Keratinocyte (primary cell): ENCODE measurements at regions not wholly inside any gene's neighbourhood (a gene's known extent, or its start where the extent isn't known, plus 50 kb on each side); places are given as distances from the start of the nearest gene placed in this dataset.

Source experiments
- DNase-seq: peaks from one replicate; pipeline ENCODE4 v3.0.0-alpha.2; 2011; ENCODE audit warnings: low read depth, missing footprints, low spot score
- FAIRE-seq: peaks from 2 replicates; lab custom pipeline; 2011; peaks lifted over from hg19 to GRCh38; lab: Jason Lieb, UNC
- H2AFZ ChIP-seq: 2 replicates; pipeline ENCODE4 v1.6.0; 2012; ENCODE audit warnings: low read length, control low read depth, inconsistent platforms; ENCODE audit not compliant: control insufficient read depth
- H3K27ac ChIP-seq: 2 replicates; pipeline ENCODE4 v1.5.1; 2011; ENCODE audit warnings: low read length; ENCODE audit not compliant: control insufficient read depth, insufficient read depth
- H3K27me3 ChIP-seq: 3 replicates; pipeline ENCODE4 v1.6.0; 2011; ENCODE audit warnings: low read length; ENCODE audit not compliant: control insufficient read depth, insufficient read depth; ENCODE audit errors: extremely low read depth
- H3K36me3 ChIP-seq, 2 experiments: 2 replicates in 1 of 2; 3 replicates in 1 of 2; pipeline ENCODE4 v1.5.1; 2011; ENCODE audit warnings: low read length in 2 of 2, mild to moderate bottlenecking in 1 of 2; ENCODE audit not compliant: control insufficient read depth in 2 of 2, insufficient read depth in 2 of 2; ENCODE audit errors: extremely low read depth in 1 of 2
- H3K4me1 ChIP-seq: 3 replicates; pipeline ENCODE4 v1.5.1; 2011; ENCODE audit warnings: low read length; ENCODE audit not compliant: control insufficient read depth, insufficient read depth; ENCODE audit errors: extremely low read depth
- H3K4me2 ChIP-seq: 3 replicates; pipeline ENCODE4 v1.6.0; 2011; ENCODE audit warnings: low read depth, low read length; ENCODE audit not compliant: control insufficient read depth, insufficient read depth; ENCODE audit errors: extremely low read depth
- H3K4me3 ChIP-seq, 3 experiments: fragments of 200-600 bp in 1 of 3; sonication (generic) in 1 of 3; 2 replicates in 2 of 3; 3 replicates in 1 of 3; pipeline ENCODE4 v1.5.1; 2011 to 2016; ENCODE audit warnings: low read length in 3 of 3, mild to moderate bottlenecking in 3 of 3, control low read depth in 2 of 3, inconsistent platforms in 1 of 3, low read depth in 1 of 3, mixed read lengths in 1 of 3, mixed run types in 1 of 3, moderate library complexity in 1 of 3; ENCODE audit not compliant: control insufficient read depth in 2 of 3, insufficient read depth in 2 of 3; ENCODE audit errors: extremely low read depth in 1 of 3
- H3K79me2 ChIP-seq: 2 replicates; pipeline ENCODE4 v1.6.0; 2012; ENCODE audit warnings: low read length; ENCODE audit not compliant: control insufficient read depth, insufficient read depth
- H3K9ac ChIP-seq: 3 replicates; pipeline ENCODE4 v1.6.0; 2011; ENCODE audit warnings: low read length; ENCODE audit not compliant: control insufficient read depth, insufficient read depth; ENCODE audit errors: extremely low read depth
- H3K9me1 ChIP-seq: 3 replicates; pipeline ENCODE4 v1.6.0; 2011; ENCODE audit warnings: low read length; ENCODE audit not compliant: control insufficient read depth, insufficient read depth; ENCODE audit errors: extremely low read depth
- H3K9me3 ChIP-seq: 2 replicates; pipeline ENCODE4 v1.5.1; 2012; ENCODE audit warnings: low read depth, low read length; ENCODE audit not compliant: control insufficient read depth
- H4K20me1 ChIP-seq: 3 replicates; pipeline ENCODE4 v1.6.0; 2011; ENCODE audit warnings: low read length; ENCODE audit not compliant: control insufficient read depth, insufficient read depth; ENCODE audit errors: extremely low read depth
- CTCF ChIP-seq, 3 experiments: IDR thresholded peaks in 1 of 3; conservative IDR thresholded peaks in 1 of 3; optimal IDR thresholded peaks in 1 of 3; 2 replicates in 2 of 3; 3 replicates in 1 of 3; pipeline versions ENCODE3 to v1.5.1; 2011; ENCODE audit warnings: low read length in 3 of 3, mild to moderate bottlenecking in 3 of 3, moderate library complexity in 2 of 3, control low read depth in 1 of 3, inconsistent platforms in 1 of 3; ENCODE audit not compliant: insufficient read depth in 2 of 3; ENCODE audit errors: extremely low read depth in 1 of 3
- EZH2 ChIP-seq: IDR thresholded peaks from one replicate; pipeline ENCODE4 v1.6.1; 2012; ENCODE audit warnings: inconsistent platforms, mild to moderate bottlenecking, low read length, moderate library complexity
- dilution Hi-C: fragments of 300-500 bp; cut with MboI; formaldehyde crosslinking; loops from one replicate; pipeline ENCODE4 v1.7.0; 2020; ENCODE audit warnings: low sequenced_read_pairs; ENCODE audit not compliant: extremely low pct_ligation_motif_present

DNA sequence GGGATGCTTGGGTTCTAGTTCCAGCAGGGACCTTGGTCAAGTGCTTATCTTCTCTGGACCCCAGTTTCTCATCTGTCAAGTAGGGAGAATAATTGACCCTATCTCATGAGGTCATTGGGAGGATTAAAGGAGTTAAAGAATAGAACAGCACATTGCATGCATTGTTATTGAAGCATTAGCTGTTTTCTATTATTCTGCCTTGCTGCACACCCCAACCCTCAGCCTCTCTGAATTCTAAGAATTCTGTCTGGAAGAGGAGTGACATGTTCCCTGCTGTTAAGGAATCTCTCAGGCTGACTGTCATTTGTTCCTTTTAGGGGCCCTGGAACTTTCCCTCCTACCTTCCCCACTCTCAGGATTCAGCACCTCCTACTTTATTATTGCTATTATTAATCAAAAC lies 73.9 kb downstream of the NENF start:
- peaks cover under 1% of the 10 kb centered on the region for H3K27me3 ChIP-seq
- no peaks in the 10 kb centered on the region for H3K79me2 ChIP-seq
- no peak overlapping the region for H3K27ac ChIP-seq
- no peak overlapping the region for H3K9ac ChIP-seq
- H3K9me3 ChIP-seq: no peaks in the 10 kb centered on the region
- no peak overlapping the region for H3K4me2 ChIP-seq
- no peak for TF ChIP-seq EZH2
- no peak for TF ChIP-seq CTCF (optimal IDR thresholded peaks at IDR 0.05 in 1 of 3, IDR thresholded peaks at IDR 0.05 in 1 of 3, conservative IDR thresholded peaks at IDR 0.05 in 1 of 3; ENCODE audit: extremely low read depth in 1 of 3, insufficient read depth in 2 of 3, low read length in 3 of 3)
- no peaks in the 10 kb centered on the region for H3K36me3 ChIP-seq
- no peaks in the 10 kb centered on the region for H3K9me1 ChIP-seq
- H3K4me1 ChIP-seq: peaks cover 7% of the 10 kb centered on the region
- no peak overlapping the region for H2AFZ ChIP-seq
- DNase-seq: no peak
- no peaks in the 10 kb centered on the region for H4K20me1 ChIP-seq
- dilution Hi-C loops: no loop called here
- H3K4me3 ChIP-seq: no peak overlapping the region
- FAIRE-seq: no peak

DNA sequence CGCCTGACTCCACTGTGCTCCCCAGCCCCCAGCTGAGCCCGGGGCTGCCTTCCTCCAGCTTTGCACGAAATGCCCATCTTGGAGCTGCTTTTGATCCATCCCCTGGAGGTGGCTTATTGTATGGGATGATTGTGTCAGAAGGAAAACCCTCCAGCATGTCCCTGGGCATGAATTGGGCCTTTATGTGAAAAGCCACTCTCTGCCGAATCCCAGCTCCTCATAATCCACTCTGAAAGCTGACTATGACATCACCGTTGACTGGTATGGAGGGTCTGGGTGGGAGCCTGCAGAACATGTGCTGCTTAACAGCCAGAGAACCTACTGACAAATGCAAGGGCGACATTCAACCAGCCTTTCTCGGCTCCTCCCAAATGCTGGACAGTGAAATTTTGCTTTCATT lies 74.6 kb downstream of the NENF start:
- TF ChIP-seq EZH2 (no peak), CTCF (optimal IDR thresholded peaks at IDR 0.05 in 1 of 3, IDR thresholded peaks at IDR 0.05 in 1 of 3, conservative IDR thresholded peaks at IDR 0.05 in 1 of 3; ENCODE audit: extremely low read depth in 1 of 3, insufficient read depth in 2 of 3, low read length in 3 of 3) (no peak)
- no peak for FAIRE-seq
- dilution Hi-C loops: no loop called here

More for the DNA sequence above, 74.6 kb downstream of the NENF start:
- no peaks in the 10 kb centered on the region for H3K79me2 ChIP-seq
- H3K4me2 ChIP-seq: no peak overlapping the region
- no peak overlapping the region for H3K9ac ChIP-seq
- H3K27me3 ChIP-seq: peaks cover 7% of the 10 kb centered on the region
- H4K20me1 ChIP-seq: no peaks in the 10 kb centered on the region
- H3K4me1 ChIP-seq: peaks cover 7% of the 10 kb centered on the region
- H2AFZ ChIP-seq: no peak overlapping the region
- no peak for DNase-seq
- H3K4me3 ChIP-seq: no peak overlapping the region
- H3K36me3 ChIP-seq: no peaks in the 10 kb centered on the region
- no peaks in the 10 kb centered on the region for H3K9me1 ChIP-seq
- no peak overlapping the region for H3K27ac ChIP-seq
- no peaks in the 10 kb centered on the region for H3K9me3 ChIP-seq
